Fibroblast of pulmonary artery (primary cell): ENCODE measurements at regions not wholly inside any gene's neighbourhood (a gene's known extent, or its start where the extent isn't known, plus 50 kb on each side); places are given as distances from the start of the nearest gene placed in this dataset.

Source experiments
- DNase-seq: peaks from one replicate; pipeline ENCODE4 v3.0.0-alpha.2; 2010; ENCODE audit warnings: low read depth
- H3K4me3 ChIP-seq: replicated peaks from 2 replicates; pipeline ENCODE4 v1.5.1; 2011; ENCODE audit warnings: low read depth, mild to moderate bottlenecking, control low read depth, low read length, moderate library complexity
- CTCF ChIP-seq: IDR thresholded peaks from 2 replicates; pipeline ENCODE4 v1.5.1; 2011; ENCODE audit warnings: mild to moderate bottlenecking, control low read depth, low read length, inconsistent platforms; ENCODE audit errors: missing control alignments

DNA sequence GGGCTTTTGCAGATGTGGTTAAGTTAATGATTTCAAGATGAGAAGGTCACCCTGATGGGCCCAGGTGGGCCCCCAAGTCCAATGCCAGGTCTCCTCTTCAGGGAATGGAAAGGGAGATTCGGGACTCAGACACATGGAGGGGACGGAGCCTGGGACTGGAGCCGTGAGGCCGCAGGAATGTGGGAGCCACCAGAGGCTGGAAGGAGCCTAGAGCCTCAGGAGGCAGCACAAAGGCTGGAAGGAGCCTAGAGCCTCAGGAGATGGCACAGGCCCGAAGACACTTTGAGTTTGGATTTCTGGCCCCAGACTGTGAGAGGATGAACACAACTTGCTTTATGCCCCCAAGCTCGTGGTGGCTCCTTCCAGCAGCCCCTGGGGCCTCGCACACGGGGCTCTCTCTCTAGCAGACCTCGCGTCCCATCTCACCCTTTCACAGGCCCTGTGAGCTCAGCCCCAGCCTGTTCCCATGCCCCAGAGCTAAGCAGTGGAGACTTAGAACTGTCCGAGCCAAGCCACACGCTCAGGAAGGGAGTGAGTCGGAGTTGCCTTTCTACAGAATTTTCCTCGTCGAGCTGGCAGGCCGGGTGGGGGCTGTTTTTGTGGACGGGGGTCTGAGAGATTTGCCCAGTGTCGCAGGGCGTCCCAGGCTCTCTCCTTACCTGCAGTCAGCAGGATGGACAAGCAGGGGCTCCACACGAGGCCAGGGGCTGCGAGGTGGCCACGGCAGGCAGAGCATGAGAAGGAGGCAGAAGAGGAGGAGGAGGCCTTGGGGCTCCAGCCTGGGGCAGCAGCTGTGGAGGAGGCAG lies 937.6 kb downstream of the BRD1 start:
- no peak for TF ChIP-seq CTCF
- DNase-seq = no peak

DNA sequence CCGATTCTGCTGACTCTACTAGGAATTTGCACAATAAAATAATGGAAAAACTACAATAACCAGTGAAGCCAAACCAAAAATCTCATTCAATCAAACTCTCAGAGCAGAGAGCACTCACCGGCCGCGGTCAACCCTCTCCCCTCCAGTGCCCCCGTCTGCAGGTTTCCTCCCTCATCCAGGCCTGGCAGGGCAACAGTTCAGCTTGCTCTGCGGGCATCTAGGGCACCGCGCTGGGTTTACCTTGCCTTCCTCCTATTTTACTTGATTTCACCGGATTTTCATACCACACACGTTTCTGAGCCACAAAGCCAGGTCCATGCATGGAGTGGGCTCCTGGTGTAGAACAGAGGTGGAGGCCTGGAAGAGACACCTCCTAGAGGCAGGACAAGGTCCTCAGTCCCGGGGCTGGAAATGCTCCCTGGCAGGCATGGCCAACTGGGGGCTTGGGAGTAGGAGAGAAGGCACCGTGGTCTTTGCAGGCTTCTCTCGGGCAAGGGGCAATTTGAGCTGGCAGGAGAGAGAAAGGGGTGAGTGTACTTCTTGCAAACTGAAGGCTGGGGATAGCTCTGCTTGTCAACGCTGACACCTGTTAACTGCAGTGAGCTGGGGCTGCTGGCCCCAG lies 938.4 kb downstream of the BRD1 start:
- no peak for TF ChIP-seq CTCF
- DNase-seq = no peak
- no peak overlapping the region for H3K4me3 ChIP-seq

More for the DNA sequence above, 937.6 kb downstream of the BRD1 start:
- no peak overlapping the region for H3K4me3 ChIP-seq

- H3K4me3 ChIP-seq = no peak overlapping the region
- TF ChIP-seq CTCF = no peak
- no peak for DNase-seq
Observed at GRCh38 chr22:48888466-48889208, 939.0 kb downstream of the BRD1 start.

- no peak overlapping the region for H3K4me3 ChIP-seq
- TF ChIP-seq CTCF = no peak
- DNase-seq = no peak
Observed at GRCh38 chr22:48887394-48888332, 940.0 kb downstream of the BRD1 start.

DNA sequence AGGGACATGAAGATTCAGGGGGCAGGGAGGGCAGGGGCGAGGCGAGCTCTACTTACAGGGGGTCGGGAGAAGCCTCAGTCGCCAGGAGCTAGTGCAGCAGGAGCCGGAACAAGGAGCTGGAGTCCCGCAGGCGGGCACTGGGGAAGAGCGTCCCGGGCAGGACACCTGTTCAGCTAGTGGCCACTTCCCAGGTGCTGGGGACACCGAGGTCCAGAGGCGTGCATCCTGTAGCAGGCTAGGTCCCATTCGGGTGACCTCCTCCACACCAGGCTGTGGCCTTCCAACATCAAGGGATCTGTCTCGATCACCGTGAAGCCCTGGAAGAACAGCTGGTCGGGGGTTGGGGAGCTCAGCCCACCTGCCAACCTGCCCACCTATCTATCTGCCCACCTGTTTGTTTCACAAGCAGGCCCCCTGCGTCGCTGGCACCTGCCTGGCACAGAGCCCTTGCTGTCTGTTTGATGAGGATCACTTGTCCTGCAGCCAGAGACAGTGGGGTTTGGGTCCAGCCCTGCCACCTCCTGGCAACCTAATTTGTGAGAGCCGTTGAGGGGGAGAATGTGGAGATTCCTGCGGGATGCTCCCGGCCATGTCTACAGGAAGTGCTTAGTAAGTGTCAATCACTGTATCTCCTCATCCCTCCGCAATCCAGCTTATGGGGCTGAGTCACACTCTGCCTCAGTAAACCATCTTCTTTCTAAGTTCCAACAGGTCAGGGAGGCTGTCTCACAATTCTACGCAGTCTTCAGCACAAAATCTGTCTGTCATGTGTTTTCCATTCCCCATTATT lies 940.9 kb downstream of the BRD1 start:
- TF ChIP-seq CTCF = no peak
- no peak overlapping the region for H3K4me3 ChIP-seq
- DNase-seq = no peak

DNA sequence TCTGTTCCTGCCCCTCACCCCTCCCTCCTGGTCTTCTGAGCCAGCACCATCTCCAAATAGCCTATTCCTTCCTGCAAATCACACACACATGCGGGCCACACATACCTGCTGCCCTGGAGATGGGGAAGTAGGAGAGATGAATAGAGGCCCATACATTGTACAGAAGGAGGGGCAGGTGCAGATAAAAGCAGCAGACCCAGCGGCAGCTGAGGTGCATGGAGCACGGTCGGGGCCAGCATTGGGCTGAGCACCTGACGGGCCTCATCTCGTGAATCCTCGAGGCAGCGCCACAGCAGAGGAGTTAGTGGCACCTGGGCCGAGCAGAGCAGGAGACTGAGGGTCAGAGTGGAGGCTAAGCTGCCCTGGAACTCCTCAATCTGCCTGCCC lies 941.8 kb downstream of the BRD1 start:
- H3K4me3 ChIP-seq = no peak overlapping the region
- DNase-seq = no peak
- no peak for TF ChIP-seq CTCF
